Tibial nerve (tissue), 4 donors: ENCODE measurements at regions not wholly inside any gene's neighbourhood (a gene's known extent, or its start where the extent isn't known, plus 50 kb on each side); places are given as distances from the start of the nearest gene placed in this dataset.

ENCODE experiments used
- EP300 ChIP-seq, 2 donors: sonication (generic); formaldehyde crosslinking; IDR thresholded peaks; one replicate each; pipeline ENCODE4 v1.6.1; 2017; ENCODE audit warnings: antibody characterized with exemption in 2 of 2, mild to moderate bottlenecking in 1 of 2
- POLR2A ChIP-seq, 2 donors: fragments of 450-650 bp; IDR thresholded peaks; one replicate each; pipeline ENCODE4 v1.6.1; 2017; ENCODE audit warnings: antibody characterized with exemption in 2 of 2, mild to moderate bottlenecking in 2 of 2, moderate library complexity in 2 of 2
- TF ChIP-seq, protein P1 (sequence below), 5 experiments: fragments of 200-600 bp in 3 of 5; fragments of 450-650 bp in 2 of 5; sonication (generic) in 3 of 5; IDR thresholded peaks; one replicate each; pipeline ENCODE4 v1.5.1; 2016 to 2019; ENCODE audit warnings: antibody characterized with exemption in 5 of 5, mild to moderate bottlenecking in 3 of 5, moderate library complexity in 2 of 5

DNA sequence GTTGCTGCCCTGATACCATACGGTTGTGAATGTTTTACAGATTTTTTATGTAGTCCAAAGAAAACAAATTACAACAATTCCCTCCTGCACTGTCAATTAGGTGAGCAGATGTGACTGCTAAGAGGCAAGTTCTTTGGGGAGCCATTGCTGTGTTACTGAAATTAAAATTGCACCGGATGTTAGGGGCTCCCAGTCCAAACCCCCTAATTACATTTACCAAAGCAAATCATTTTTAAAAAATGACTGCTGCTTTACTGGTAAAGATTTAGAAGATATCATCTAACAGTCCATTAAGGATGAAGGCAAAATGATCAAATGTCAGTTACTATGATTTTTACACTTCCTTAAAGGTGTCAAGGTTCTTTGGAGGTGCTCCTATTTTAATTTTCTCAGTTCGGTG is 70.1 kb upstream of the CSRP2 start:
- TF ChIP-seq POLR2A (IDR thresholded peaks at IDR 0.05) (no peak), EP300 (IDR thresholded peaks at IDR 0.05) (no peak)
- TF ChIP-seq, protein P1, sequence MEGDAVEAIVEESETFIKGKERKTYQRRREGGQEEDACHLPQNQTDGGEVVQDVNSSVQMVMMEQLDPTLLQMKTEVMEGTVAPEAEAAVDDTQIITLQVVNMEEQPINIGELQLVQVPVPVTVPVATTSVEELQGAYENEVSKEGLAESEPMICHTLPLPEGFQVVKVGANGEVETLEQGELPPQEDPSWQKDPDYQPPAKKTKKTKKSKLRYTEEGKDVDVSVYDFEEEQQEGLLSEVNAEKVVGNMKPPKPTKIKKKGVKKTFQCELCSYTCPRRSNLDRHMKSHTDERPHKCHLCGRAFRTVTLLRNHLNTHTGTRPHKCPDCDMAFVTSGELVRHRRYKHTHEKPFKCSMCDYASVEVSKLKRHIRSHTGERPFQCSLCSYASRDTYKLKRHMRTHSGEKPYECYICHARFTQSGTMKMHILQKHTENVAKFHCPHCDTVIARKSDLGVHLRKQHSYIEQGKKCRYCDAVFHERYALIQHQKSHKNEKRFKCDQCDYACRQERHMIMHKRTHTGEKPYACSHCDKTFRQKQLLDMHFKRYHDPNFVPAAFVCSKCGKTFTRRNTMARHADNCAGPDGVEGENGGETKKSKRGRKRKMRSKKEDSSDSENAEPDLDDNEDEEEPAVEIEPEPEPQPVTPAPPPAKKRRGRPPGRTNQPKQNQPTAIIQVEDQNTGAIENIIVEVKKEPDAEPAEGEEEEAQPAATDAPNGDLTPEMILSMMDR (IDR thresholded peaks at IDR 0.05), result no peak
